Heart left ventricle (tissue), 13 donors: ENCODE measurements at regions not wholly inside any gene's neighbourhood (a gene's known extent, or its start where the extent isn't known, plus 50 kb on each side); places are given as distances from the start of the nearest gene placed in this dataset.

ENCODE experiments used
- CTCF ChIP-seq, 12 donors: fragments of 200-600 bp; sonication (generic) in 4 of 12; IDR thresholded peaks; one replicate each; pipeline versions ENCODE4 v1.5.0 to v1.8.0; 2018 to 2022; ENCODE audit warnings: antibody characterized with exemption in 12 of 12, mild to moderate bottlenecking in 5 of 12
- POLR2A ChIP-seq, 2 donors: fragments of 450-650 bp; IDR thresholded peaks; one replicate each; pipeline ENCODE4 v1.6.1; 2017; ENCODE audit warnings: antibody characterized with exemption in 2 of 2, mild to moderate bottlenecking in 2 of 2, moderate library complexity in 2 of 2
- donor health status: ischemic (EF 13 %, LVEDD 7.1; RV severe dilation, severe dysfunction).
- donor health status: DM: no; HTN: yes; CAD: no.
- donor health status: DM: no; HTN: no; CAD: no.
- donor health status: ischemic (EF 25% LVEDD 6.9; RV normal size, moderate dysfunction).
- donor health status: ischemic (EF 25% LVEDD 5.7; RV mildly dilated, moderate dysfunction).
- donor health status: ischemic (EF 35%, LVEDD 5.7; RV mildly dilated, moderate dysfunction).
- donor health status: nonischemic (EF 11% LVEDD 7.7; RV severe dilation, severe dysfunction).
- donor health status: DM: yes; HTN: yes; CAD: no.
- donor health status: PGD.
- donor health status: ischemic (EF 29% LVEDD 5.4; RV normal size, mild dysfunction).
- donor health status: nonischemic (EF 23%, LVEDD 6.1; RV moderate dilation, normal function).

GRCh38 chr18:76678248-76678647, 144.1 kb upstream of the ZNF236 start:
- TF ChIP-seq CTCF (IDR thresholded peaks at IDR 0.05) (no peak), POLR2A (IDR thresholded peaks at IDR 0.05) (no peak)
